ENCODE measurements at regions not wholly inside any gene's neighbourhood (a gene's known extent, or its start where the extent isn't known, plus 50 kb on each side); places are given as distances from the start of the nearest gene placed in this dataset.

- no peak for TF ChIP-seq REST (IDR thresholded peaks at IDR 0.05)
- no peak for TF ChIP-seq FOSB (CRISPR knock-in tag; IDR thresholded peaks at IDR 0.05)
Observed at GRCh38 chr21:21788591-21788990, 790.4 kb downstream of the NCAM2 start (continued).

GRCh38 chr21:21801921-21802320, 803.7 kb downstream of the NCAM2 start:
- no peaks in the 10 kb centered on the region for H3K4me1 ChIP-seq
- H3K9me3 ChIP-seq: no peaks in the 10 kb centered on the region
- ATAC-seq (no peak), FAIRE-seq (no peak), DNase-seq (ENCODE audit: low read depth in 1 of 2, low spot score in 1 of 2) (no peak)
- no peak overlapping the region for H3K4me3 ChIP-seq
- H3K27ac ChIP-seq: no peak overlapping the region
- no peak overlapping the region for H3K4me2 ChIP-seq
- ChIA-PET POLR2A (no interaction called here), CTCF (no interaction called here)
- TF ChIP-seq RFX5 (IDR thresholded peaks at IDR 0.05) (no peak), RAD21 (conservative IDR thresholded peaks at IDR 0.05 in 1 of 2, IDR thresholded peaks at IDR 0.05 in 1 of 2) (no peak), EHF (CRISPR knock-in tag; IDR thresholded peaks at IDR 0.05) (no peak), MAZ (IDR thresholded peaks at IDR 0.05; ENCODE audit: borderline replicate concordance, low read depth, low read length) (no peak), TFCP2L1 (CRISPR knock-in tag; IDR thresholded peaks at IDR 0.05) (no peak), HDAC2 (IDR thresholded peaks at IDR 0.05) (no peak), JUNB (IDR thresholded peaks at IDR 0.05) (no peak), PBX3 (IDR thresholded peaks at IDR 0.05) (no peak), REST (IDR thresholded peaks at IDR 0.05) (no peak), CBX2 (IDR thresholded peaks at IDR 0.05; ENCODE audit: borderline replicate concordance, low read depth) (no peak)
- 0% methylated on average over 2 of the region's 2 CpGs for WGBS (ENCODE audit: missing lambda C conversion rate)

GRCh38 chr21:21806711-21807597, 808.7 kb downstream of the NCAM2 start:
- ChIA-PET CTCF (interaction anchor here (0.6 kb wide), 1 partner anchor 1418 kb away, joined by 3 read pairs; no protein-coding TSS in a partner anchor), POLR2A (no interaction called here)
- TF ChIP-seq JUN (IDR thresholded peaks at IDR 0.05): no peak
- no peak for TF ChIP-seq REST (IDR thresholded peaks at IDR 0.05)
- TF ChIP-seq RFX5 (IDR thresholded peaks at IDR 0.05): no peak
- no peak for TF ChIP-seq HMGXB4 (CRISPR knock-in tag; IDR thresholded peaks at IDR 0.05; ENCODE audit: borderline replicate concordance)
- TF ChIP-seq TP53 (CRISPR knock-in tag; IDR thresholded peaks at IDR 0.05): no peak
- no peak for TF ChIP-seq ZSCAN20 (CRISPR knock-in tag; IDR thresholded peaks at IDR 0.05)
- TF ChIP-seq E2F6 (IDR thresholded peaks at IDR 0.05; ENCODE audit: borderline replicate concordance, low read depth): no peak
- no peak for TF ChIP-seq CHD4 (IDR thresholded peaks at IDR 0.05; ENCODE audit: borderline replicate concordance)
- no peak for TF ChIP-seq ESRRA (IDR thresholded peaks at IDR 0.05; ENCODE audit: borderline replicate concordance, low read length)
- DNase-seq (ENCODE audit: low read depth in 1 of 2, low spot score in 1 of 2) (no peak), FAIRE-seq (no peak), ATAC-seq (no peak)
- no peak overlapping the region for H3K4me3 ChIP-seq
- H3K4me1 ChIP-seq: no peaks in the 10 kb centered on the region
- H3K9me3 ChIP-seq: no peaks in the 10 kb centered on the region
- H3K4me2 ChIP-seq: no peak overlapping the region
- H3K27ac ChIP-seq: no peak overlapping the region
- 5% methylated on average over 7 of the region's 7 CpGs for WGBS (ENCODE audit: missing lambda C conversion rate)
